Activated CD8-positive, alpha-beta T cell treated with anti-CD3 and anti-CD28 coated beads for 36 hours (primary cell): ENCODE measurements at regions not wholly inside any gene's neighbourhood (a gene's known extent, or its start where the extent isn't known, plus 50 kb on each side); places are given as distances from the start of the nearest gene placed in this dataset.

Source experiments
- ATAC-seq: fragments of 200-7000 bp; cut with Tn5 transposase; one replicate; pipeline ENCODE4 v1.10.0; 2021; ENCODE audit warnings: mild to moderate bottlenecking, moderate library complexity
- CTCF ChIA-PET: fragments of 350-600 bp; sonication (Branson Sonifier 250); formaldehyde crosslinking; loops from one replicate; lab custom pipeline; 2021; ENCODE audit warnings: antibody characterized with exemption; lab: Charles Lee
- POLR2A ChIA-PET: fragments of 350-600 bp; sonication (Branson Sonifier 250); formaldehyde crosslinking; loops from one replicate; lab custom pipeline; 2021; ENCODE audit warnings: antibody characterized with exemption; lab: Charles Lee
- DNase-seq: peaks from one replicate; pipeline ENCODE4 v3.0.0-alpha.2; 2020
- H3K27ac Mint-ChIP-seq: one replicate; pipeline ENCODE4 v1.8.0; 2021; ENCODE audit warnings: mild to moderate bottlenecking, mixed read lengths
- H3K27me3 Mint-ChIP-seq: one replicate; pipeline ENCODE4 v1.8.0; 2021; ENCODE audit warnings: mixed read lengths
- H3K36me3 Mint-ChIP-seq: one replicate; pipeline ENCODE4 v1.8.0; 2021; ENCODE audit warnings: low read depth, mixed read lengths
- H3K4me1 Mint-ChIP-seq: one replicate; pipeline ENCODE4 v1.8.0; 2021; ENCODE audit warnings: low read depth, mixed read lengths
- H3K4me3 Mint-ChIP-seq: one replicate; pipeline ENCODE4 v1.8.0; 2021; ENCODE audit warnings: mild to moderate bottlenecking, moderate library complexity, mixed read lengths
- H3K9me3 Mint-ChIP-seq: one replicate; pipeline ENCODE4 v1.8.0; 2021; ENCODE audit warnings: mixed read lengths
- intact Hi-C: fragments of 100-400 bp; cut with micrococcal nuclease; formaldehyde crosslinking; loops from one replicate; pipeline ENCODE4 v1.10.0; 2022
- TF ChIP-seq, protein P1 (sequence below): fragments of 200-600 bp; IDR thresholded peaks from one replicate; pipeline ENCODE4 v1.8.0; 2022; ENCODE audit warnings: antibody characterized with exemption, mild to moderate bottlenecking

DNA sequence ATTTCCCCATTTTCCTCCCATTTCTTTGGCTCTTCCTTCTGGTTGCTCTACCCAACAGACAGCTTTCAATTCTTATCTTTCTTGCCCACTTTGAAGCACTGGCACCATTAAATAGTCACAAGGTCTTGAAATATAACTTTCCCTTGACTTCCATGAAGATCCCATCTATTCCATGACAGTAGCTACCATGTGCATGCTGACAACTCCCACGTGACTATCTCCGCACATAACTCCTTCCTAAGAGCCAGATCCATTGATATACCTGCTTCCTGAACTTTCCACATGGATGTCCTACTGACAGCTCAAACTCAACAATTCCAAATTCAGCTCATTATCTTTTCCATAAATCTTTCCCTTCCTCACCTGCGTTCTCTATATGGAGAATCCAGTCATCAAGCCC is 101.4 kb downstream of the RIN2 start:
- intact Hi-C loops = no loop called here
- DNase-seq (no peak), ATAC-seq (no peak)
- ChIA-PET CTCF (no interaction called here), POLR2A (no interaction called here)
- no peak overlapping the region for H3K27ac Mint-ChIP-seq
- TF ChIP-seq, protein P1, sequence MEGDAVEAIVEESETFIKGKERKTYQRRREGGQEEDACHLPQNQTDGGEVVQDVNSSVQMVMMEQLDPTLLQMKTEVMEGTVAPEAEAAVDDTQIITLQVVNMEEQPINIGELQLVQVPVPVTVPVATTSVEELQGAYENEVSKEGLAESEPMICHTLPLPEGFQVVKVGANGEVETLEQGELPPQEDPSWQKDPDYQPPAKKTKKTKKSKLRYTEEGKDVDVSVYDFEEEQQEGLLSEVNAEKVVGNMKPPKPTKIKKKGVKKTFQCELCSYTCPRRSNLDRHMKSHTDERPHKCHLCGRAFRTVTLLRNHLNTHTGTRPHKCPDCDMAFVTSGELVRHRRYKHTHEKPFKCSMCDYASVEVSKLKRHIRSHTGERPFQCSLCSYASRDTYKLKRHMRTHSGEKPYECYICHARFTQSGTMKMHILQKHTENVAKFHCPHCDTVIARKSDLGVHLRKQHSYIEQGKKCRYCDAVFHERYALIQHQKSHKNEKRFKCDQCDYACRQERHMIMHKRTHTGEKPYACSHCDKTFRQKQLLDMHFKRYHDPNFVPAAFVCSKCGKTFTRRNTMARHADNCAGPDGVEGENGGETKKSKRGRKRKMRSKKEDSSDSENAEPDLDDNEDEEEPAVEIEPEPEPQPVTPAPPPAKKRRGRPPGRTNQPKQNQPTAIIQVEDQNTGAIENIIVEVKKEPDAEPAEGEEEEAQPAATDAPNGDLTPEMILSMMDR = no peak
- peaks cover 8% of the 10 kb centered on the region for H3K27me3 Mint-ChIP-seq
- H3K9me3 Mint-ChIP-seq = no peaks in the 10 kb centered on the region
- H3K4me1 Mint-ChIP-seq = no peaks in the 10 kb centered on the region
- no peak overlapping the region for H3K4me3 Mint-ChIP-seq
- no peaks in the 10 kb centered on the region for H3K36me3 Mint-ChIP-seq

- ChIA-PET CTCF (no interaction called here), POLR2A (no interaction called here)
- Mint-ChIP-seq H3K9me3 (no peaks in the 10 kb centered on the region), H3K27ac (no peak overlapping the region), H3K36me3 (no peaks in the 10 kb centered on the region), H3K4me3 (no peak overlapping the region), H3K4me1 (no peaks in the 10 kb centered on the region), H3K27me3 (peaks cover 8% of the 10 kb centered on the region)
- ATAC-seq (no peak), DNase-seq (no peak)
- intact Hi-C loops = no loop called here
- TF ChIP-seq, protein P1 = no peak
These were observed 102.7 kb downstream of the RIN2 start for GRCh38 chr20:19860737-19861136.

GRCh38 chr20:19861147-19861759 is 103.2 kb downstream of the RIN2 start:
- DNase-seq = no peak
- Mint-ChIP-seq H3K4me3 (no peak overlapping the region), H3K27ac (no peak overlapping the region), H3K27me3 (peaks cover 8% of the 10 kb centered on the region), H3K36me3 (no peaks in the 10 kb centered on the region), H3K4me1 (no peaks in the 10 kb centered on the region), H3K9me3 (no peaks in the 10 kb centered on the region)
- ChIA-PET POLR2A (no interaction called here), CTCF (no interaction called here)
- TF ChIP-seq, protein P1 = no peak
- intact Hi-C loops = no loop called here
- no peak for ATAC-seq

GRCh38 chr20:19864130-19864529 is 106.1 kb downstream of the RIN2 start:
- H3K27ac Mint-ChIP-seq = no peak overlapping the region
- no peaks in the 10 kb centered on the region for H3K36me3 Mint-ChIP-seq
- H3K9me3 Mint-ChIP-seq = no peaks in the 10 kb centered on the region
- POLR2A ChIA-PET = no interaction called here
- H3K4me1 Mint-ChIP-seq = no peaks in the 10 kb centered on the region
- ATAC-seq (no peak), DNase-seq (no peak)
- CTCF ChIA-PET = no interaction called here
- H3K27me3 Mint-ChIP-seq = peaks cover 11% of the 10 kb centered on the region
- H3K4me3 Mint-ChIP-seq = no peak overlapping the region
- intact Hi-C loops = no loop called here
- TF ChIP-seq, protein P1 = no peak

DNA sequence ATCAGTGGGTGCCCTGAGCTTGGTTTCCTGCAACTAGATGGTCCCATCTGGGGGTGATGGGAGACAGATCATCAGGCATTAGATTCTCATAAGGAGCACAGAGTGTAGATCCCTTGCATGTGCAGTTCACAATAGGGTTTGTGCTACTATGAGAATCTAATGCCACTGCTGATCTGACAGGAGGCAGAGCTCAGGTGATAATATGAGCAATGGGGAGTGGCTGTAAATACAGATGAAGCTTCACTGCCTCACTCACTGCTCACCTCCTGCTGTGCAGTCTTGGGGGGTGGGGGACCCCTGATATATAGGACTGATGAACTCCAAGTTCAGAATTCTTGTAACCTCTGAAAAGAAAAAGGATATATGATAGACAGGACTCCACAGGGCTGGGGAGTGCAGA is 108.0 kb downstream of the RIN2 start:
- Mint-ChIP-seq H3K27ac (no peak overlapping the region), H3K36me3 (no peaks in the 10 kb centered on the region), H3K27me3 (peaks cover 6% of the 10 kb centered on the region), H3K4me1 (no peaks in the 10 kb centered on the region), H3K4me3 (no peak overlapping the region), H3K9me3 (no peaks in the 10 kb centered on the region)
- intact Hi-C loops = no loop called here
- ChIA-PET POLR2A (interaction anchor here (0.6 to 1.0 kb wide), 2 partner anchors 30 to 54 kb away, joined by 3 read pairs; no protein-coding TSS in a partner anchor), CTCF (no interaction called here)
- no peak for ATAC-seq
- TF ChIP-seq, protein P1 = no peak
- DNase-seq = no peak
